Esophagus squamous epithelium (tissue), 4 donors: ENCODE measurements at regions not wholly inside any gene's neighbourhood (a gene's known extent, or its start where the extent isn't known, plus 50 kb on each side); places are given as distances from the start of the nearest gene placed in this dataset.

Source experiments
- POLR2A ChIP-seq, 4 donors: fragments of 450-650 bp; IDR thresholded peaks; one replicate each; pipeline ENCODE4 v1.6.1; 2017; ENCODE audit warnings: antibody characterized with exemption in 4 of 4, mild to moderate bottlenecking in 4 of 4, moderate library complexity in 3 of 4
- TF ChIP-seq, protein P1 (sequence below), 6 experiments: fragments of 450-650 bp in 4 of 6; fragments of 200-600 bp in 2 of 6; sonication (generic) in 2 of 6; IDR thresholded peaks; one replicate each; pipeline ENCODE4 v1.5.1; 2016 to 2019; ENCODE audit warnings: antibody characterized with exemption in 6 of 6, mild to moderate bottlenecking in 4 of 6, moderate library complexity in 4 of 6

DNA sequence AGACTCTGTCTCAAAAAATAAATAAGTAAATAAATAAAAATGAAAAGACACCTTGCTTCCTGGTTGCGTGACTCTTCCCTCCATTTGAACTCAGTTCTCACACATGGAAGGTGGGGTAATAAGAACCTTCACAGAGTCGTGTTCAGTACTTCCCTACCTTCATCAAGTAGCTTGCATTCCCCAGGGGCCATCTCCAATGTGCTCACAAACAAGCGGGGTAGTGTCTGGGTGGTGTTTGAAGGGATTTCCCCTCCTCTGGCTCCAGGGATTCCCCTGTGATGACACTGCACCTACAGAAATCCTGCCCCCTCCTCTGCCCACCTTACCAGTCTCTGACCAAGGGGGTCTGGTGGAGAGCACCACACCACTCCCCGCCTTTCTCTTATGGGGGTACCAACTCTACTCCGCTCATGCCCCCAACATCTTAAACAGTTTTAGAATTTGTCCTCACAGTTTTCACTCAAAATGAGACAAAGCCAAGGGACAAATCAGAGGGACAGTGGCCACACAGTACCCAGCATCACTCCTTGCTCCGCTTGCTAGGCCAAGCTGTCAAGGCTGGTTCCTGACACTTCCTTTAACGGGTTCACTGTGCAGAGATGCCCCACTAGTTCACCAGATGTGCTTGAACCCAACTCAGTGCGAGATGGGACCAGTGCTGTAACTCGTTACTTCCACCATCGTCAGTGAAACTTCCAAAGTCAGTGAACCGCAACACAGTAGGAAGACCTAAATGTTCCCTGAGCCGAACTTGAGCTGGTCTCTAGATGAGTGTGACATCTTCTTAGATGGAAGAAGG, 69.1 kb downstream of the COPRS start:
- TF ChIP-seq, protein P1, sequence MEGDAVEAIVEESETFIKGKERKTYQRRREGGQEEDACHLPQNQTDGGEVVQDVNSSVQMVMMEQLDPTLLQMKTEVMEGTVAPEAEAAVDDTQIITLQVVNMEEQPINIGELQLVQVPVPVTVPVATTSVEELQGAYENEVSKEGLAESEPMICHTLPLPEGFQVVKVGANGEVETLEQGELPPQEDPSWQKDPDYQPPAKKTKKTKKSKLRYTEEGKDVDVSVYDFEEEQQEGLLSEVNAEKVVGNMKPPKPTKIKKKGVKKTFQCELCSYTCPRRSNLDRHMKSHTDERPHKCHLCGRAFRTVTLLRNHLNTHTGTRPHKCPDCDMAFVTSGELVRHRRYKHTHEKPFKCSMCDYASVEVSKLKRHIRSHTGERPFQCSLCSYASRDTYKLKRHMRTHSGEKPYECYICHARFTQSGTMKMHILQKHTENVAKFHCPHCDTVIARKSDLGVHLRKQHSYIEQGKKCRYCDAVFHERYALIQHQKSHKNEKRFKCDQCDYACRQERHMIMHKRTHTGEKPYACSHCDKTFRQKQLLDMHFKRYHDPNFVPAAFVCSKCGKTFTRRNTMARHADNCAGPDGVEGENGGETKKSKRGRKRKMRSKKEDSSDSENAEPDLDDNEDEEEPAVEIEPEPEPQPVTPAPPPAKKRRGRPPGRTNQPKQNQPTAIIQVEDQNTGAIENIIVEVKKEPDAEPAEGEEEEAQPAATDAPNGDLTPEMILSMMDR (IDR thresholded peaks at IDR 0.05), result no peak
- no peak for TF ChIP-seq POLR2A (IDR thresholded peaks at IDR 0.05)
